T-helper 1 cell (primary cell): ENCODE measurements at regions not wholly inside any gene's neighbourhood (a gene's known extent, or its start where the extent isn't known, plus 50 kb on each side); places are given as distances from the start of the nearest gene placed in this dataset.
"Not testable (repeated sequence)": the region's sequence is repeated elsewhere in the genome, so short reads cannot be mapped to it uniquely, and the experiment has no call there.

Source experiments
- DNase-seq, 5 donors: peaks; one replicate each; pipeline ENCODE4 v3.0.0-alpha.2; 2012 to 2020

DNA sequence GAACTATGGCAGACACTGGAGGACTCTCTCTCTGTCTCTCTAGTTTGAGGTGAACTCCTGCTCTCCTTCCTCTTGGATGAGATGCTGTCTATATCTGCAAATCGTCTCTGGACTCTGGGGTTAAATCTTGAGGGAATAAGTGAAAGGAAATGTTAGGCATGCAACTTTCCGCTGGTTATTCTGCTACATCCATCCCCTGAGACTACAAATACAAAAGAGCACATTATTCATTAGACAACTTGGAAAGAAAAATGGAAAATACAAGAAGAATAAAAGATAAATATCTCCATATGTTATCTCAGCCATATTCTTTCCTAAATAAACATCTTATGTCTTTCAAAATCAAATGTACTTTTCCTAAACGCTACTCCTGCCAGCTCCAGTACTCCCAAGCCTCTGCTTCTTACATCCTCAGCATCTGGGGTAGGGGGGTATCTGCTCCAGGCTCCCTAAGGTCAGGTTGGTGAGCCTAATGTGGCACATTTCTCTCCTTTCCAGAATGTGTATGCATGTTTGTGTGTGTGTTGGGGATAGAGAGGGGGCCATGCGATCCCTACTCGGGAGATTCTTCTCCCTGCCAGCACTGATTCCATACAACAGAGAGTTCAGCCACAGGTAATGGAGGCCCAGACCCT lies 102.9 kb upstream of the FSCB start:
- no peak for DNase-seq

- DNase-seq: no peak
Measured at GRCh38 chr14:44609201-44609600, 102.1 kb upstream of the FSCB start.

DNA sequence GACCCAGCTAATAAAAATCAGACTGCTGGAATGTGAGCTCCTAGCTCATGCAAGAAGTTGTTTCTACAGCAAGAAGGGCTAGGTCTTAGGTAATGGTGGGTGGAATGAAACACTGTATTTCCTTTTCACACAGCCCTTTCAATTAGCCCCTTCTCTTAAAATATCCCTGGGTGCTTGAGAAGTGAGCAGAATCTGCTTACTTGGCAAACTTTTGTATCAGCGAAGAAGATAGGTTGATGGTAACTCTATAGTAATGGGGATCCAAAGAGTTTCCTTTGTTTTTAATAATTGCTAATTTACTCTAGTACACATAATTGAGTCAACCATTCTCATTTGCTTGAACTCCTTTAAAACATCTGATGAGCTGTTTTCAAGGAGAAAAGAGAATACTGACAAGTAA lies 100.6 kb upstream of the FSCB start:
- no peak for DNase-seq

- no peak for DNase-seq
Measured at GRCh38 chr14:44606576-44606975, 99.5 kb upstream of the FSCB start.

- not testable (repeated sequence) for DNase-seq
Measured at GRCh38 chr14:44601266-44601665, 94.2 kb upstream of the FSCB start.

DNA sequence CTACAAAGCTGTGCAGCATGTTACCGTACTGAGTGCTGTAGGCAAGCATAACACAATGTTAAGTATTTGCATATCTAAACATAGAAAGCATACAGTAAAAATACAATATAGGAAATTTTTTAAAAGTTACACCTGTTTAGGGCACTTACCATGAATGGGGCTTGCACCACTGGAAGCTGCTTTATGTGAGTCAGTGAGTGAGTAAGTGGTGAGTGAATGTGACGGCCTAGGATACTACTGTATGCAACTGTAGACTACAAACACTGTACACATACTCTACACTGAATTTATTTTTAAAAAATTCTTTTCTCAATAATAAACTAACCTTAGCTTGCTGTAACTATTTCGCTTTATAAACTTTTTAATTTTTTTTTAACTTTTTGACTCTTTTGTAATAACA lies 82.1 kb upstream of the FSCB start:
- no peak for DNase-seq

GRCh38 chr14:44586910-44587309 lies 79.8 kb upstream of the FSCB start:
- DNase-seq: no peak

DNA sequence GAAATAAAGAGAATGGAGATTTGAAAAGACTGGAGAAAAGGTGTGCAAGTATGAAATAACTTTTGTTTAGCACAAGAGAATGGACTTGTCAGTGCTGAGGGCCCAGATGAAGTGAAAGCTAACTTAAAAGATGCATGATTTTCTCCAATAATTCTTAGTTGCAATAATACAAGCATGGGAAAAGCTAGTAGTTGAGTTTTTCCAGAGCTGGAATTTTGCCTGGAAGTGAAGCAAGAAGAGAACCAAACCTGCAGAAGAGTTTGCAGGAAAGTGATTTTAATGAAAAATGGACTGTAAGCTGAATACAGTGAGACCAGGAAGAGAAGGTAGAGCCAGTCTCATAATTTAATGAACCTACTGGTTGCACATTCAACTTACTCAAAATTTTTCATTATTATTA lies 69.3 kb upstream of the FSCB start:
- DNase-seq: no peak

GRCh38 chr14:44567997-44568396 lies 60.9 kb upstream of the FSCB start:
- DNase-seq: no peak

- no peak for DNase-seq
Measured at GRCh38 chr14:44565968-44566367, 58.9 kb upstream of the FSCB start.

- no peak for DNase-seq
Measured at GRCh38 chr14:44564908-44565307, 57.8 kb upstream of the FSCB start.
